ENCODE measurements at regions not wholly inside any gene's neighbourhood (a gene's known extent, or its start where the extent isn't known, plus 50 kb on each side); places are given as distances from the start of the nearest gene placed in this dataset.
"Not testable (repeated sequence)": the region's sequence is repeated elsewhere in the genome, so short reads cannot be mapped to it uniquely, and the experiment has no call there.

GRCh38 chr4:104022831-104023230, 303.0 kb upstream of the TACR3 start:
- no peaks in the 10 kb centered on the region for H3K36me3 ChIP-seq (ENCODE audit: control insufficient read depth in 2 of 2, insufficient read depth in 2 of 2, low read length in 1 of 2)
- no peaks in the 10 kb centered on the region for H3K9me3 ChIP-seq (ENCODE audit: control insufficient read depth in 2 of 2, insufficient read depth in 1 of 2, low read depth in 1 of 2, low read length in 1 of 2)
- H3K27ac ChIP-seq (ENCODE audit: low read depth in 2 of 2, low read length in 1 of 2) = no peak overlapping the region
- H3K4me1 ChIP-seq (ENCODE audit: control insufficient read depth in 2 of 2, insufficient read depth in 2 of 2, low read length in 1 of 2) = no peaks in the 10 kb centered on the region
- H3K27me3 ChIP-seq (ENCODE audit: control insufficient read depth in 1 of 2, insufficient read depth in 2 of 2, low read length in 2 of 2) = no peaks in the 10 kb centered on the region
- 74 to 75% methylated on average over 4 of the region's 4 CpGs for WGBS, 2 donors
- no peak overlapping the region for H3K4me3 ChIP-seq (ENCODE audit: low read depth in 1 of 2, low read length in 2 of 2)

- Histone ChIP-seq H3K4me1 (ENCODE audit: control insufficient read depth in 2 of 2, insufficient read depth in 2 of 2, low read length in 1 of 2) (no peaks in the 10 kb centered on the region), H3K4me3 (ENCODE audit: low read depth in 1 of 2, low read length in 2 of 2) (no peak overlapping the region), H3K27me3 (ENCODE audit: control insufficient read depth in 1 of 2, insufficient read depth in 2 of 2, low read length in 2 of 2) (no peaks in the 10 kb centered on the region), H3K36me3 (ENCODE audit: control insufficient read depth in 2 of 2, insufficient read depth in 2 of 2, low read length in 1 of 2) (no peaks in the 10 kb centered on the region), H3K27ac (ENCODE audit: low read depth in 2 of 2, low read length in 1 of 2) (no peak overlapping the region), H3K9me3 (ENCODE audit: control insufficient read depth in 2 of 2, insufficient read depth in 1 of 2, low read depth in 1 of 2, low read length in 1 of 2) (no peaks in the 10 kb centered on the region)
- 67% methylated on average over 2 of the region's 2 CpGs for WGBS, 2 donors
These were observed 302.4 kb upstream of the TACR3 start for GRCh38 chr4:104022226-104022625.

- WGBS, 2 donors = 90 to 95% methylated on average over 3 of the region's 3 CpGs
- H3K4me3 ChIP-seq (ENCODE audit: low read depth in 1 of 2, low read length in 2 of 2) = no peak overlapping the region
- H3K27me3 ChIP-seq (ENCODE audit: control insufficient read depth in 1 of 2, insufficient read depth in 2 of 2, low read length in 2 of 2) = no peaks in the 10 kb centered on the region
- no peaks in the 10 kb centered on the region for H3K4me1 ChIP-seq (ENCODE audit: control insufficient read depth in 2 of 2, insufficient read depth in 2 of 2, low read length in 1 of 2)
- no peak overlapping the region for H3K27ac ChIP-seq (ENCODE audit: low read depth in 2 of 2, low read length in 1 of 2)
- H3K36me3 ChIP-seq (ENCODE audit: control insufficient read depth in 2 of 2, insufficient read depth in 2 of 2, low read length in 1 of 2) = no peaks in the 10 kb centered on the region
- H3K9me3 ChIP-seq (ENCODE audit: control insufficient read depth in 2 of 2, insufficient read depth in 1 of 2, low read depth in 1 of 2, low read length in 1 of 2) = no peaks in the 10 kb centered on the region
These were observed 300.9 kb upstream of the TACR3 start for GRCh38 chr4:104020641-104021040.

- no peaks in the 10 kb centered on the region for H3K36me3 ChIP-seq (ENCODE audit: control insufficient read depth in 2 of 2, insufficient read depth in 2 of 2, low read length in 1 of 2)
- H3K27ac ChIP-seq (ENCODE audit: low read depth in 2 of 2, low read length in 1 of 2) = no peak overlapping the region
- H3K4me1 ChIP-seq (ENCODE audit: control insufficient read depth in 2 of 2, insufficient read depth in 2 of 2, low read length in 1 of 2) = no peaks in the 10 kb centered on the region
- no peaks in the 10 kb centered on the region for H3K27me3 ChIP-seq (ENCODE audit: control insufficient read depth in 1 of 2, insufficient read depth in 2 of 2, low read length in 2 of 2)
- H3K4me3 ChIP-seq (ENCODE audit: low read depth in 1 of 2, low read length in 2 of 2) = no peak overlapping the region
- H3K9me3 ChIP-seq (ENCODE audit: control insufficient read depth in 2 of 2, insufficient read depth in 1 of 2, low read depth in 1 of 2, low read length in 1 of 2) = no peaks in the 10 kb centered on the region
These were observed 297.4 kb upstream of the TACR3 start for GRCh38 chr4:104017213-104017612.

- 21 to 34% methylated on average over 2 of the region's 2 CpGs for WGBS, 2 donors
- Histone ChIP-seq H3K36me3 (ENCODE audit: control insufficient read depth in 2 of 2, insufficient read depth in 2 of 2, low read length in 1 of 2) (no peaks in the 10 kb centered on the region), H3K9me3 (ENCODE audit: control insufficient read depth in 2 of 2, insufficient read depth in 1 of 2, low read depth in 1 of 2, low read length in 1 of 2) (no peaks in the 10 kb centered on the region), H3K4me3 (ENCODE audit: low read depth in 1 of 2, low read length in 2 of 2) (no peak overlapping the region), H3K27ac (ENCODE audit: low read depth in 2 of 2, low read length in 1 of 2) (no peak overlapping the region), H3K4me1 (ENCODE audit: control insufficient read depth in 2 of 2, insufficient read depth in 2 of 2, low read length in 1 of 2) (no peaks in the 10 kb centered on the region), H3K27me3 (ENCODE audit: control insufficient read depth in 1 of 2, insufficient read depth in 2 of 2, low read length in 2 of 2) (no peaks in the 10 kb centered on the region)
These were observed 295.9 kb upstream of the TACR3 start for GRCh38 chr4:104015680-104016079.

- 56 to 74% methylated on average over 2 of the region's 2 CpGs for WGBS, 2 donors
- no peaks in the 10 kb centered on the region for H3K36me3 ChIP-seq (ENCODE audit: control insufficient read depth in 2 of 2, insufficient read depth in 2 of 2, low read length in 1 of 2)
- no peak overlapping the region for H3K27ac ChIP-seq (ENCODE audit: low read depth in 2 of 2, low read length in 1 of 2)
- no peaks in the 10 kb centered on the region for H3K4me1 ChIP-seq (ENCODE audit: control insufficient read depth in 2 of 2, insufficient read depth in 2 of 2, low read length in 1 of 2)
- no peaks in the 10 kb centered on the region for H3K9me3 ChIP-seq (ENCODE audit: control insufficient read depth in 2 of 2, insufficient read depth in 1 of 2, low read depth in 1 of 2, low read length in 1 of 2)
- no peak overlapping the region for H3K4me3 ChIP-seq (ENCODE audit: low read depth in 1 of 2, low read length in 2 of 2)
- H3K27me3 ChIP-seq (ENCODE audit: control insufficient read depth in 1 of 2, insufficient read depth in 2 of 2, low read length in 2 of 2) = no peaks in the 10 kb centered on the region
These were observed 290.9 kb upstream of the TACR3 start for GRCh38 chr4:104010722-104011121.

GRCh38 chr4:104002318-104002717, 282.5 kb upstream of the TACR3 start:
- H3K27ac ChIP-seq (ENCODE audit: low read depth in 2 of 2, low read length in 1 of 2); H3K27me3 ChIP-seq (ENCODE audit: control insufficient read depth in 1 of 2, insufficient read depth in 2 of 2, low read length in 2 of 2); H3K4me3 ChIP-seq (ENCODE audit: low read depth in 1 of 2, low read length in 2 of 2); H3K36me3 ChIP-seq (ENCODE audit: control insufficient read depth in 2 of 2, insufficient read depth in 2 of 2, low read length in 1 of 2); H3K9me3 ChIP-seq (ENCODE audit: control insufficient read depth in 2 of 2, insufficient read depth in 1 of 2, low read depth in 1 of 2, low read length in 1 of 2); H3K4me1 ChIP-seq (ENCODE audit: control insufficient read depth in 2 of 2, insufficient read depth in 2 of 2, low read length in 1 of 2): not testable (repeated sequence)
- 89% methylated on average over 6 of the region's 6 CpGs for WGBS, 2 donors

GRCh38 chr4:103998756-103999155, 279.0 kb upstream of the TACR3 start:
- no peaks in the 10 kb centered on the region for H3K36me3 ChIP-seq (ENCODE audit: control insufficient read depth in 2 of 2, insufficient read depth in 2 of 2, low read length in 1 of 2)
- no peaks in the 10 kb centered on the region for H3K4me1 ChIP-seq (ENCODE audit: control insufficient read depth in 2 of 2, insufficient read depth in 2 of 2, low read length in 1 of 2)
- no peaks in the 10 kb centered on the region for H3K9me3 ChIP-seq (ENCODE audit: control insufficient read depth in 2 of 2, insufficient read depth in 1 of 2, low read depth in 1 of 2, low read length in 1 of 2)
- no peak overlapping the region for H3K27ac ChIP-seq (ENCODE audit: low read depth in 2 of 2, low read length in 1 of 2)
- WGBS, 2 donors = 71 to 82% methylated on average over 3 of the region's 3 CpGs
- H3K4me3 ChIP-seq (ENCODE audit: low read depth in 1 of 2, low read length in 2 of 2) = no peak overlapping the region
- H3K27me3 ChIP-seq (ENCODE audit: control insufficient read depth in 1 of 2, insufficient read depth in 2 of 2, low read length in 2 of 2) = no peaks in the 10 kb centered on the region

- Histone ChIP-seq H3K4me1 (ENCODE audit: control insufficient read depth in 2 of 2, insufficient read depth in 2 of 2, low read length in 1 of 2) (no peaks in the 10 kb centered on the region), H3K27ac (ENCODE audit: low read depth in 2 of 2, low read length in 1 of 2) (no peak overlapping the region), H3K4me3 (ENCODE audit: low read depth in 1 of 2, low read length in 2 of 2) (no peak overlapping the region), H3K36me3 (ENCODE audit: control insufficient read depth in 2 of 2, insufficient read depth in 2 of 2, low read length in 1 of 2) (no peaks in the 10 kb centered on the region), H3K27me3 (ENCODE audit: control insufficient read depth in 1 of 2, insufficient read depth in 2 of 2, low read length in 2 of 2) (no peaks in the 10 kb centered on the region), H3K9me3 (ENCODE audit: control insufficient read depth in 2 of 2, insufficient read depth in 1 of 2, low read depth in 1 of 2, low read length in 1 of 2) (no peaks in the 10 kb centered on the region)
- 10 to 11% methylated on average over 2 of the region's 2 CpGs for WGBS, 2 donors
These were observed 276.9 kb upstream of the TACR3 start for GRCh38 chr4:103996637-103997036.

- no peaks in the 10 kb centered on the region for H3K4me1 ChIP-seq (ENCODE audit: control insufficient read depth in 2 of 2, insufficient read depth in 2 of 2, low read length in 1 of 2)
- H3K27me3 ChIP-seq (ENCODE audit: control insufficient read depth in 1 of 2, insufficient read depth in 2 of 2, low read length in 2 of 2) = no peaks in the 10 kb centered on the region
- H3K36me3 ChIP-seq (ENCODE audit: control insufficient read depth in 2 of 2, insufficient read depth in 2 of 2, low read length in 1 of 2) = no peaks in the 10 kb centered on the region
- 11 to 13% methylated on average over 2 of the region's 2 CpGs for WGBS, 2 donors
- no peaks in the 10 kb centered on the region for H3K9me3 ChIP-seq (ENCODE audit: control insufficient read depth in 2 of 2, insufficient read depth in 1 of 2, low read depth in 1 of 2, low read length in 1 of 2)
- H3K27ac ChIP-seq (ENCODE audit: low read depth in 2 of 2, low read length in 1 of 2) = peak overlapping the region in 1 of 2 donors; percentile 21
- no peak overlapping the region for H3K4me3 ChIP-seq (ENCODE audit: low read depth in 1 of 2, low read length in 2 of 2)
These were observed 276.3 kb upstream of the TACR3 start for GRCh38 chr4:103996064-103996463.
